ENCODE measurements at regions not wholly inside any gene's neighbourhood (a gene's known extent, or its start where the extent isn't known, plus 50 kb on each side); places are given as distances from the start of the nearest gene placed in this dataset.
"Not testable (repeated sequence)": the region's sequence is repeated elsewhere in the genome, so short reads cannot be mapped to it uniquely, and the experiment has no call there.

DNA sequence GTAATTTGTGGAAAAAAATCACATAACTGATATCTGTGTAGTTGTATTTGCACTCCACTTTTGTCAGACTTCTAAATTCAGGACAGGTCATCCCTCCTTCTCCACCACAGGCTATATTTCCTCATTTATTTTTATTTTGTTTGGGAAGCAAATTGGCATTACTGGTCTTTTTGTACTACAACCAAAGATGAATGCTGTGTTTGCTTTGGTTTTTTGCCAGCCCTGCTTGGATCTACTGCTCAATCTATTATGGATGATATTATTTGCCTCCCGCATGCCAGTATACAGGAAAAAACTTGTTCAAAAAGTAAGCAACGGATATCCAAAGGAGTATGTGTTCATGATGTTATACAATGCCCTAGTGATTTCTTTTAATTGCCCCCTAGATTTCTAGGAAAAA is 948.8 kb downstream of the TRHDE start:
- intact Hi-C loops (cut with DNase I): no loop called here
- Histone ChIP-seq H3K4me1 (no peaks in the 10 kb centered on the region), H3K4me3 (no peak overlapping the region), H3K9me3 (peaks cover 4% of the 10 kb centered on the region), H3K36me3 (no peaks in the 10 kb centered on the region), H3K27me3 (no peaks in the 10 kb centered on the region), H3K27ac (no peak overlapping the region)
- ATAC-seq: no peak
- no peak for DNase-seq
- TF ChIP-seq, protein P1, sequence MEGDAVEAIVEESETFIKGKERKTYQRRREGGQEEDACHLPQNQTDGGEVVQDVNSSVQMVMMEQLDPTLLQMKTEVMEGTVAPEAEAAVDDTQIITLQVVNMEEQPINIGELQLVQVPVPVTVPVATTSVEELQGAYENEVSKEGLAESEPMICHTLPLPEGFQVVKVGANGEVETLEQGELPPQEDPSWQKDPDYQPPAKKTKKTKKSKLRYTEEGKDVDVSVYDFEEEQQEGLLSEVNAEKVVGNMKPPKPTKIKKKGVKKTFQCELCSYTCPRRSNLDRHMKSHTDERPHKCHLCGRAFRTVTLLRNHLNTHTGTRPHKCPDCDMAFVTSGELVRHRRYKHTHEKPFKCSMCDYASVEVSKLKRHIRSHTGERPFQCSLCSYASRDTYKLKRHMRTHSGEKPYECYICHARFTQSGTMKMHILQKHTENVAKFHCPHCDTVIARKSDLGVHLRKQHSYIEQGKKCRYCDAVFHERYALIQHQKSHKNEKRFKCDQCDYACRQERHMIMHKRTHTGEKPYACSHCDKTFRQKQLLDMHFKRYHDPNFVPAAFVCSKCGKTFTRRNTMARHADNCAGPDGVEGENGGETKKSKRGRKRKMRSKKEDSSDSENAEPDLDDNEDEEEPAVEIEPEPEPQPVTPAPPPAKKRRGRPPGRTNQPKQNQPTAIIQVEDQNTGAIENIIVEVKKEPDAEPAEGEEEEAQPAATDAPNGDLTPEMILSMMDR (IDR thresholded peaks at IDR 0.05): no peak

GRCh38 chr12:73221398-73221797 is 949.2 kb downstream of the TRHDE start:
- TF ChIP-seq, protein P1 (IDR thresholded peaks at IDR 0.05): no peak

GRCh38 chr12:73221836-73222235 is 949.7 kb downstream of the TRHDE start:
- DNase-seq: no peak
- Histone ChIP-seq H3K4me3 (no peak overlapping the region), H3K9me3 (peaks cover 4% of the 10 kb centered on the region), H3K4me1 (no peaks in the 10 kb centered on the region), H3K27ac (no peak overlapping the region), H3K36me3 (no peaks in the 10 kb centered on the region), H3K27me3 (no peaks in the 10 kb centered on the region)
- no peak for ATAC-seq
- intact Hi-C loops (cut with DNase I): no loop called here
- TF ChIP-seq, protein P1 (IDR thresholded peaks at IDR 0.05): no peak

More at GRCh38 chr12:73221398-73221797, 949.2 kb downstream of the TRHDE start:
- intact Hi-C loops (cut with DNase I): no loop called here
- no peak overlapping the region for H3K27ac ChIP-seq
- no peak for ATAC-seq
- peaks cover 4% of the 10 kb centered on the region for H3K9me3 ChIP-seq
- no peak overlapping the region for H3K4me3 ChIP-seq
- no peaks in the 10 kb centered on the region for H3K36me3 ChIP-seq
- H3K4me1 ChIP-seq: no peaks in the 10 kb centered on the region
- H3K27me3 ChIP-seq: no peaks in the 10 kb centered on the region
- no peak for DNase-seq

GRCh38 chr12:73225371-73225937 is 953.3 kb downstream of the TRHDE start:
- intact Hi-C loops (cut with DNase I): no loop called here
- no peak for DNase-seq

GRCh38 chr12:73225941-73226340 is 953.8 kb downstream of the TRHDE start:
- intact Hi-C loops (cut with DNase I): no loop called here
- no peak overlapping the region for H3K4me3 ChIP-seq
- H3K36me3 ChIP-seq: no peaks in the 10 kb centered on the region
- no peak for ATAC-seq
- TF ChIP-seq, protein P1 (IDR thresholded peaks at IDR 0.05): no peak
- H3K9me3 ChIP-seq: no peaks in the 10 kb centered on the region
- no peaks in the 10 kb centered on the region for H3K27me3 ChIP-seq
- H3K4me1 ChIP-seq: no peaks in the 10 kb centered on the region
- no peak overlapping the region for H3K27ac ChIP-seq
- no peak for DNase-seq

More at GRCh38 chr12:73225371-73225937, 953.3 kb downstream of the TRHDE start:
- no peaks in the 10 kb centered on the region for H3K36me3 ChIP-seq
- H3K4me1 ChIP-seq: no peaks in the 10 kb centered on the region
- no peak overlapping the region for H3K27ac ChIP-seq
- TF ChIP-seq, protein P1 (IDR thresholded peaks at IDR 0.05): no peak
- H3K27me3 ChIP-seq: no peaks in the 10 kb centered on the region
- ATAC-seq: no peak
- no peak overlapping the region for H3K4me3 ChIP-seq
- no peaks in the 10 kb centered on the region for H3K9me3 ChIP-seq

DNA sequence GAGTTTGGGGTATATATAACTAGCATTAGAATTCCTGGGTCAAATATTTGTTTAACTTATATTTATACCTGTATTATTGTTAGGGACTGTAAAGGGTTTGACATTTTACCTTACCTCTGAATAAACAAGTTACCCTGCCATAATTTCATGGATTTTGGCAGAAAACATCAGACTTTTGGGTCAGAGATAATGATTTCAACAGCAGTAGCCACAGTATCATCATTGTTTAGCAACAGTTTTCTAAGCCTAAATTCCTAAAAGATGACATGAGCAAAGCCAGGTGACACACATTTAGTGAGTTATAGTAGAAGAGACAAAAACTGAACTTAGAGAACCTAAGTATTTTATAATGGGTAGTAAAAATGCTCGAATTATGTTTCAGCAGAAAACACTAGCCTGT is 954.4 kb downstream of the TRHDE start:
- H3K9me3 ChIP-seq: no peaks in the 10 kb centered on the region

GRCh38 chr12:73228828-73229227 is 956.7 kb downstream of the TRHDE start:
- ATAC-seq; H3K36me3 ChIP-seq; H3K27ac ChIP-seq; intact Hi-C loops (cut with DNase I); H3K9me3 ChIP-seq; H3K27me3 ChIP-seq; DNase-seq; H3K4me3 ChIP-seq; H3K4me1 ChIP-seq: not testable (repeated sequence)

More for the DNA sequence above, 954.4 kb downstream of the TRHDE start:
- H3K27me3 ChIP-seq: no peaks in the 10 kb centered on the region
- intact Hi-C loops (cut with DNase I): no loop called here
- no peak overlapping the region for H3K4me3 ChIP-seq
- ATAC-seq (no peak), DNase-seq (no peak)
- H3K27ac ChIP-seq: no peak overlapping the region
- H3K36me3 ChIP-seq: no peaks in the 10 kb centered on the region
- TF ChIP-seq, protein P1 (IDR thresholded peaks at IDR 0.05): no peak
- no peaks in the 10 kb centered on the region for H3K4me1 ChIP-seq
